ENCODE measurements at regions not wholly inside any gene's neighbourhood (a gene's known extent, or its start where the extent isn't known, plus 50 kb on each side); places are given as distances from the start of the nearest gene placed in this dataset.

- TF ChIP-seq CTCF (IDR thresholded peaks at IDR 0.05; ENCODE audit: borderline replicate concordance, extremely low read depth, insufficient read depth) = no peak
- H3K36me3 ChIP-seq (ENCODE audit: control insufficient read depth in 2 of 3, insufficient read depth in 3 of 3, low read length in 3 of 3) = no peaks in the 10 kb centered on the region
- H3K27ac ChIP-seq (ENCODE audit: low read depth in 2 of 2, low read length in 2 of 2) = no peak overlapping the region
- DNase-seq (peak in 1 of 5 donors; percentile 77), FAIRE-seq (no peak)
- no peak overlapping the region for H3K4me3 ChIP-seq (ENCODE audit: low read length in 3 of 3)
- H3K9ac ChIP-seq (ENCODE audit: low read length in 3 of 3) = no peak overlapping the region
- no peaks in the 10 kb centered on the region for H3K9me3 ChIP-seq (ENCODE audit: control insufficient read depth in 2 of 3, insufficient read depth in 1 of 3, low read length in 3 of 3)
- intact Hi-C loops (cut with DNase I) = loop anchor here (10.0 kb wide), 1 partner anchor 46 kb away; no protein-coding TSS in a partner anchor
- no peaks in the 10 kb centered on the region for H3K4me1 ChIP-seq (ENCODE audit: control insufficient read depth in 2 of 3, insufficient read depth in 2 of 3, low read depth in 1 of 3, low read length in 3 of 3)
- no peaks in the 10 kb centered on the region for H3K27me3 ChIP-seq (ENCODE audit: control insufficient read depth, insufficient read depth, low read length)
These were observed 79.9 kb downstream of the CEBPB start for GRCh38 chr20:50270569-50270968.

- H3K4me3 ChIP-seq (ENCODE audit: low read length in 3 of 3) = no peak overlapping the region
- FAIRE-seq (no peak), DNase-seq (no peak)
- H3K9ac ChIP-seq (ENCODE audit: low read length in 3 of 3) = no peak overlapping the region
- intact Hi-C loops (cut with DNase I) = loop anchor here (10.0 kb wide), 1 partner anchor 46 kb away; no protein-coding TSS in a partner anchor
- no peak overlapping the region for H3K27ac ChIP-seq (ENCODE audit: low read depth in 2 of 2, low read length in 2 of 2)
- no peaks in the 10 kb centered on the region for H3K27me3 ChIP-seq (ENCODE audit: control insufficient read depth, insufficient read depth, low read length)
- H3K9me3 ChIP-seq (ENCODE audit: control insufficient read depth in 2 of 3, insufficient read depth in 1 of 3, low read length in 3 of 3) = no peaks in the 10 kb centered on the region
- no peaks in the 10 kb centered on the region for H3K4me1 ChIP-seq (ENCODE audit: control insufficient read depth in 2 of 3, insufficient read depth in 2 of 3, low read depth in 1 of 3, low read length in 3 of 3)
- H3K36me3 ChIP-seq (ENCODE audit: control insufficient read depth in 2 of 3, insufficient read depth in 3 of 3, low read length in 3 of 3) = no peaks in the 10 kb centered on the region
- TF ChIP-seq CTCF (IDR thresholded peaks at IDR 0.05; ENCODE audit: borderline replicate concordance, extremely low read depth, insufficient read depth) = no peak
These were observed 80.5 kb downstream of the CEBPB start for GRCh38 chr20:50271176-50271575.

GRCh38 chr20:50271612-50272011 lies 81.0 kb downstream of the CEBPB start:
- Histone ChIP-seq H3K9me3 (ENCODE audit: control insufficient read depth in 2 of 3, insufficient read depth in 1 of 3, low read length in 3 of 3) (no peaks in the 10 kb centered on the region), H3K9ac (ENCODE audit: low read length in 3 of 3) (no peak overlapping the region), H3K27ac (ENCODE audit: low read depth in 2 of 2, low read length in 2 of 2) (no peak overlapping the region), H3K36me3 (ENCODE audit: control insufficient read depth in 2 of 3, insufficient read depth in 3 of 3, low read length in 3 of 3) (no peaks in the 10 kb centered on the region), H3K4me1 (ENCODE audit: control insufficient read depth in 2 of 3, insufficient read depth in 2 of 3, low read depth in 1 of 3, low read length in 3 of 3) (no peaks in the 10 kb centered on the region), H3K27me3 (ENCODE audit: control insufficient read depth, insufficient read depth, low read length) (no peaks in the 10 kb centered on the region), H3K4me3 (ENCODE audit: low read length in 3 of 3) (no peak overlapping the region)
- FAIRE-seq (no peak), DNase-seq (no peak)
- intact Hi-C loops (cut with DNase I) = loop anchor here (10.0 kb wide), 1 partner anchor 47 kb away; no protein-coding TSS in a partner anchor
- no peak for TF ChIP-seq CTCF (IDR thresholded peaks at IDR 0.05; ENCODE audit: borderline replicate concordance, extremely low read depth, insufficient read depth)

Data from kidney (tissue), 13 donors.